ENCODE measurements at regions not wholly inside any gene's neighbourhood (a gene's known extent, or its start where the extent isn't known, plus 50 kb on each side); places are given as distances from the start of the nearest gene placed in this dataset.

- DNase-seq (ENCODE audit: low read depth) = no peak
These were observed 57.6 kb upstream of the PKDCC start for GRCh38 chr2:41990245-41990644.

GRCh38 chr2:41990688-41991087 is 57.1 kb upstream of the PKDCC start:
- no peak for DNase-seq (ENCODE audit: low read depth)

GRCh38 chr2:41992056-41992642 is 55.7 kb upstream of the PKDCC start:
- no peak for DNase-seq (ENCODE audit: low read depth)

- no peak for DNase-seq (ENCODE audit: low read depth)
These were observed 55.0 kb upstream of the PKDCC start for GRCh38 chr2:41992671-41993434.

- DNase-seq (ENCODE audit: low read depth) = no peak
These were observed 54.3 kb upstream of the PKDCC start for GRCh38 chr2:41993435-41993925.

GRCh38 chr2:41994233-41994637 is 53.6 kb upstream of the PKDCC start:
- no peak for DNase-seq (ENCODE audit: low read depth)

GRCh38 chr2:41994661-41995060 is 53.2 kb upstream of the PKDCC start:
- no peak for DNase-seq (ENCODE audit: low read depth)

GRCh38 chr2:41997561-41997960 is 50.3 kb upstream of the PKDCC start:
- no peak for DNase-seq (ENCODE audit: low read depth)

Measured in stimulated activated CD8-positive, alpha-beta memory T cell treated with anti-CD3 and anti-CD28 coated beads, Interleukin-7, amount 100 ng/mL, for 24 hours (primary cell).